HG02642 (cell line): ENCODE measurements at regions not wholly inside any gene's neighbourhood (a gene's known extent, or its start where the extent isn't known, plus 50 kb on each side); places are given as distances from the start of the nearest gene placed in this dataset.
"Not testable (repeated sequence)": the region's sequence is repeated elsewhere in the genome, so short reads cannot be mapped to it uniquely, and the experiment has no call there.

Experiments used
- ATAC-seq: cut with Tn5 transposase; IDR thresholded peaks from one replicate; pipeline ENCODE4 v1.9.1; 2021; ENCODE audit warnings: mild to moderate bottlenecking; ENCODE audit not compliant: unreplicated experiment, poor library complexity

DNA sequence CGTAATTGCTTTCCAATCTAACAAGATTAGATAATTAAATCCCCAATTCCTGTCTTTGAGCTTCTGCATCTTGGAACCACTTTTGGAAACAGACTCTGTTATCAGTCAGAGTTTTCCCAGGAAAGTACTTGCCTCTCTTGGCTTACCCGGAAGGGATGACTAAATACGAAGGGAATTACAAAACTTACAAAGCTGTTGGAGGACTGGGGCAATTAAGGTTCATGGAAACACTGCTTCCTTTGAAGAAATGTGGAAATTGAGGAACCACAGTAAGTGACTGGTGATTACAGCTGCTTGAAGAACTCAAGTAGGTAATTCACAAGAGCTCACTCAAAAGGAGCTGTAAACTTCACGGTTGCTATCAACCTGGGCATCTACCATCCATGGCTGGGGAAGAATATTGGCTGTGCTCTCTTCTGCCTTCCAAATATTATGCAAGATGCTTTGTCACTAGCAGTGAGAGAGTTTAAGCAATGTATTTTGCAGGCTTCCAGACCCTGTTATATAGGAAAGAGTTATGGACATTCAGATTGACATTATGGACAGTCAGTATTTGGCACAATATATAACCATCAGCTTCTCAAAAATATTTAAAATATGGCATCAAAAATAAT, 104.6 kb upstream of the MAN2A1 start:
- no peak for ATAC-seq

DNA sequence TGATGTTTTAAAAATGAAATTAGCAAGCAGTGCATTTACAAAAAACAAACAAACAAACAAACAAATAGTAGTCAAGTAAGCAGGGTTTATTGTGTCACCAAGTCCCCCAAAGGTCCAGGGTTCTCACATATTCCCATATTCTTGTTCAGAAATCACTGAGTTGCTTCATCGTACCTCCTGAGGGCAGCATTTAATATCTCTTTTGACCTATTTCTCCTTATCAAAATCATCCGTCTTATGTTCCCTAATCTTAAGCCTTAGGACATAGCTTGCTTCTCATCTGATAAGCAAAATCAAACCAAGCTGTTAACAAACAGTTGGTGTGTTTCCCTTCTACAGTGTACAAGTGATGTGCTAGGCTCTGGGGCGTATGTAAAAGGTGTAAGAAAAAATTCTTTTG, 109.5 kb upstream of the MAN2A1 start:
- no peak for ATAC-seq

DNA sequence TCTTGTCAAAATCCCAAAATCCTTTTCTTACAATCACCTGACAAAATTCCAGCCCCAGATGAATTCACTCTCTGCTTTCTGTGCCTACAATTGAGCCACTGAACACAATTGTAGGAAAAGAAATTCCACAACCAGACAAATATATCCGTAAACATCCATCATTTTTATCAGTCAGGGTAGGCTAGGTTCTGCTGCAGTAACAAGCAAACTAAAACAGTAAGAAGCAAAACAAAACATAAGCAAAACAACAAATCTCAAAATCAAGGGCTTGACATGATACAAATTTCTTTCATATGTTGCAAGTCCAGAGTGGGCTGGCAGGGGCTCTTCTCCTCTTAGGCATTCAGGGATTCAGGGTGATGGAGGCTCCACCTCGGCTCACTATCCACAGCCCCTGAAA, 114.2 kb upstream of the MAN2A1 start:
- no peak for ATAC-seq

DNA sequence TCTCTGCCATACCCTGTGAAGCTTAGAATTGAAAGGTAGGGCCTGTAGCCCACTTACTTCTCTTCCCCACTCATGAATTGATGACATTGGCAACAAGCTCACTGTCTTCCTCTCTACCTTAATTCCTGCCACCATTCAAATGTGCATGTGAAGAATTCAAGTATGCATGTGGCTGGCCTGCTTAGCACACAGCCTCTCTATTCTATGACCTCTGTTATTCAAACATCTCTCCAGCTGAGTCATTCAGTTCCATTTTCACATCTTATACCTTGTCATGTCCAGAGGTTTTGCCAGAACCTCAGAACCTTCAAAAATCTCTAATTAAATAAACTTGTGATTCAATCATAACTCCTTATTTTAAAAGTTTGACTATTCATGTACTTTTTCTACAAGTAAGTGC, 114.7 kb upstream of the MAN2A1 start:
- no peak for ATAC-seq

DNA sequence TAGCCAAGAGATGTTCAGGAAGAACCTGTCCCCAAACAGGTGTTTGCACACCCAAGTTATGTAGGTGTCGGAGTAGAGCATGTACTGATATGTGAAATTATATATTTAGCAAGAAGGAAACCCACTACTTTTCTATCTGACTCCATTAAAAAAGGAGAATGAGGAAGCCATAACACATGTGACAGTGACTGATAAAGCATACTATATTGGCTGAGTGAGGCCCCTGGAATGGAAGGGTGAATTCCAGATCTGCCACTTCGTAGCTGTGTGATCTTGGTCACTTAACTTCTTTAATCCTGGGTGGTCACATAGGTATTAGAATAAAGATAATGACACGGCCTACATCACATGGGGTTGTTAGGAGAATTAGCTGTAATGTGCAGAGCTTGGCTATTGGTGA, 116.0 kb upstream of the MAN2A1 start:
- no peak for ATAC-seq

DNA sequence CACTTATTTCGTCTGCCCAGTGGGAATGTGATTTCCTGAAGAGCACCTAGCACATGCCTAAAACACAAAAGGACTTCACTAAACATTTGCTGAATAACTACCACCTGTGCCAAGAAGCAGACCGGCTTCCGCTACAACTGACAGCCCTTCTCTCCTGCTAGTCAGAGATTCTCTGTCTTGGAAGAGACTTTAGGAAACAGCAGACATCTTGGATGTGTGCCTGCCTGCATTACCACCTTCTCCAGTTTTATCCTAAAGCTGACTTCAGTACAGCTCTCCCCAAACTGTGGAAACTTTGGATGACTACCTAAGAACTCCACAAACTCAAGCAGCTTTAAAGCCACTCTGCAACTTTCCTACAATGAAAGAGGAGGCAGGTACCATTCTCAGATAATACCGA, 116.5 kb upstream of the MAN2A1 start:
- no peak for ATAC-seq

DNA sequence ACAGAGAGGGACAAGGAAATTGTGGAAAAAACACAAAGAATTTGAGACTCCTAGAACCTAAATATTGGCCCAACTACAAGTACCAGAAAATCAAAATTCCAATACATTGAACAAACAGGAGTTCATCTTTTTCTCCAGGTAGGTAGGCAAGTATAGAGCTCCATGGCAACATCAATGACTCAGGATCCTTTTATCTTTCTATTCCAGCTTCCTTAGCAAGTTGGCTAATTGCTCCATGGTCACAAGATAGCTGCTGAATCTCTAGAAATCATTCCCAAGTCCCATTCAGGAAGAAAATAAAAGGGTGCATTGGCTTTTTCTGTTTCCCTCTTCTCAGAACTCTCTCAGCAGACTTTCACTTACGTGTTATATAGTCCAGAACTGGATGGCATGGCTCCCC, 117.9 kb upstream of the MAN2A1 start:
- no peak for ATAC-seq

DNA sequence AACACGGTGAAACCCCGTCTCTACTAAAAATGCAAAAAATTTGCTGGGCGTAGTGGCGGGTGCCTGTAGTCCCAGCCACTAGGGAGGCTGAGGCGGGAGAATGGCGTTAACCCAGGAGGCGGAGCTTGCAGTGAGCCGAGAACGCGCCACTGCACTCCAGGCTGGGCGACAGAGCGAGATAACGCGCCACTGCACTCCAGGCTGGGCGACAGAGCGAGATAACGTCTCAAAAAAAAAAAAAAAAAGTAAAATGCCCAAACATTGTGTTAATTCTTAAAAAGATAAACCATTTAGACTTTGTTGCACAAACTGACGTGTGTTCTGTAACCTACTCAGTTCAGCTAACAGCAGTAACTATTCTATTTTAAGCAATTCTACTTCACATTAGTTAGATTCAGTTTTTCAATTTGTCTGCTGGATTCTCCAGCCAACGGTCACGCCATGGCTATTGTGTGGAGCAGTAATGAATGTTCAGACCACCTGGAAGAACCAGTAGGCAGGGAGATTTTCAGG, 119.3 kb upstream of the MAN2A1 start:
- no peak for ATAC-seq

DNA sequence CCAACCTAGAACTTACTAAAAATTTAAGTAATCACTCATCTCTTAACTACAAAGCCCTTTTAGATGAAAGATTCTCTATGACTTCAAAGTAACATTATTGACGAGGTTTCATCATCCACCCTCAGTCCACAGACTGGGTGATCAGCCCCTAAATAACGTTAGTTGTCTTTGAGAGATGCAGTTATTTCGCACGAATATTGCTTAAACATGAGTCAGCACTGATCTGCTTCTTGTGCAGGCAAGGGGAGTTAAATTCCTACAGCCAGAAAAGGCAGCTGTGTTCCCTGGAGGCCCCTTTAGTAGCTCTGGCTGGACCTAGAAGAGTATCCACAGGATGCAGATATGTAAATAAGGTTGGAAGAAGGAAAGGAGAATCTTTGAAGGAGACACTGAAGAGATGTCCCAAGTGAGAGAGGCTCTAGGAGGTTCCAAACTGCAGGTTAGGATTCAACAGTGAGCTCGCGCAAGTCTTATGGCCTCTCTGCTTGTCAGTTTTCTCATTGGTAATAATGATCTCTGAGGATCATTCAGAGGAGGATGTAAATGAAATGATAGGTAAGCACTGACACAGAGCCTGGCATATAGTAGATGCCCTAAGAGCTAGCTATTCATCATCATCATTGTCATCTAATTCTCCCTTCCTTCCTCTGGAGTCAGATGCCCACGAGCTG, 122.2 kb upstream of the MAN2A1 start:
- no peak for ATAC-seq

DNA sequence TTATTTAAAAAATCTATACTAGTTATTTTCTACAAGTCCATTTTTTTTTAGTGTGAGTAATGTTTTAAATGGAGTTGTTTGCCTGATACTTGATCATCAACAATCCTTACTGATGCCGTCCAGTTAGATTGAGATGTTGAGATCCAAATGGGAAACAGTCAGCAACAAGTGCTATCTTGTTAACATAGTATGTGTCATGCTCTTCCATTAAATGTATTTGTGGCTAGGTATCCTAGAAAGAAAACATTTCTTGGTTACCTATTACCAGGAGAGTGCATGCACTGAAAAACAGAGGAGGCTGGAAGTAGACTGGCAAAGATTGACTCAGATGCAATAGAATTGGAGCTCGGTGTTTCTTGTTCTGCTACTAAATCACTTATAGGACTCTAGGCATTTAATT, 123.4 kb upstream of the MAN2A1 start:
- ATAC-seq = no peak

DNA sequence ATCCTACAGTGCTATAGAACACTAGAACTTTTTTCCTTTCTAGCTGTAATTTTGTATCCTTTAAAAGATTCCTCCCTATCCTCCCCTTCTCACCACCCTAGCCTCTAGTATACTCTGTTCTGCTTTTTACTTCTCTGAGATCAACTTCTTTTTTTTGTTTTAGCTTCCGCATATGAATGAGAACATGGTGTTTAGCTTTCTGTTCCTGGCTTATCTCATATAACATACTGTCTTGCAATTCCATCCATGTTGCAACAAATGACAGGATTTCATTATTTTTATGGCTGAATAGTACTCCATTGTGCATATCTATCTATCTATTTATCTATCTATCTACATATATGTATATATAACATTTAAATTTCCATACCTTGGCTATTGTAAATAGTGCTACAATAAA, 126.0 kb upstream of the MAN2A1 start:
- no peak for ATAC-seq

DNA sequence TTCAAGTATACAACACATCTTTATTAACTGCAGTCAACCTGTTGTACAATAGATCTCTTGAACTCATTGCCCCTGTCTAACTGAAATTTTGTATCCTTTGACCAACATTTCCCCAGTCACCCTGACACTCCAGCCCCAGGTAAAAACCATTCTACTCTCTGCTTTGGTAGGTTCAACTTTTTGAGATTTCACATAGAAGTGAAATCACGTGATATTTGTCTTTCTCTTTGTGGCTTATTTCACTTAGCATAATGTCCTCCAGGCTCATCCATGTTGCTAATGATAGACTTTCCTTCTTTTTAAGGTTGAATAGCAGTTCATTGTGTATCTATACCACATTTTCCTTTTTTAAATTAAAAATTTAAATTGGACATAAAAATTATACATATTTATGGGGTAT, 126.5 kb upstream of the MAN2A1 start:
- no peak for ATAC-seq

DNA sequence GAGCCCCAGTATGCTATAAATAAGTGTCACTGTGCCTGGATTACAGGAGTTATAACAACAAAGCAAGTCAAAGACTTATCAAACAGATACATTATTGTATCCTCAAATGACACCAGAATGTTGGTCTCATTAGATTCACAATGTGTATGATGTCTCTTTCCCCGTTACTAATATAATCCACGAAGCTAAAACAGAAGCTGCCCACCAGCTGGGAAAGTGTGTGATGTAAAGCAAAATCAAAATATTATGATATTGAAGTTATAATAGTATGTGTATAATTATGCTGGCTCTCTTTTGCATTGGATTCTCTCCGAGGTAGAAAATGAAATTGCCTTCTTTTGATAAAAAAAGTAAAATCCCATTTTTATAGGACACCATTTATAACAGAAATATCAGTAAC, 127.3 kb upstream of the MAN2A1 start:
- no peak for ATAC-seq

DNA sequence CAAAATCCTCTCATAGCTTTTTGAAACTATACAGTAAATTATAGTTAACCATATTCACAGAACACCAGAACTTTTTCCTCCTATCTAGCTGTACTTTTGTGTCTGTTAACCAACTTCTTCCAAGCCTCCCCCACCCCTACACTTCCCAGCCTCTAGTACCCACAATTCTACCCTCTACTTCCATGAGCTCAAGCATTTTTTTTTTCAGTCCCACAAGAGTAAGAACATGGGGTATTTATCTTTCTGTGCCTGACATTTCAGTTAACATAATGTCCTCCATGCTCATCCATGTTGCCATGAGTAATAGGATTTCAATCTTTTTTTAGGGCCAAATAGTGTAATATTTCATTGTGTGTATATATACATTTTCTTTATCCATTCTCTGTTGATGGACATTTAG, 128.3 kb upstream of the MAN2A1 start:
- ATAC-seq = no peak

DNA sequence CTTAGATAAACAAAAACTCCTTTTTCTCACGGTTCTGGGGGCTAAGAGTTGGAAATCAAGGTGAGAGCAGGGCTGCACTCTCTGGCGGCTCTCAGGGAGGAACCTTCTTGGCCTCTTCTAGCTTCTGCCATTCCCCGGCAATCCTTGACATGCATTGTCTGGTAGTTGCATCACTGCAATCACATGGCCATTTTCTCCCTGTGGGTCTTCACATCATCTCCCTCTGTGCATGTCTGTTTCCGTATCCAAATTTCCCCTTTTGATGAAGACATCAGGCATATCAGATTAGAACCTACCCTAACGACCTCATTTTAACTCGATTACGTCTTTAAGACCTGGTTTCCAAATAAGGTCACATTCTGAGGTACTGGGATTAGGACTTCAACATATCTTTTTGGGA, 129.2 kb upstream of the MAN2A1 start:
- no peak for ATAC-seq

DNA sequence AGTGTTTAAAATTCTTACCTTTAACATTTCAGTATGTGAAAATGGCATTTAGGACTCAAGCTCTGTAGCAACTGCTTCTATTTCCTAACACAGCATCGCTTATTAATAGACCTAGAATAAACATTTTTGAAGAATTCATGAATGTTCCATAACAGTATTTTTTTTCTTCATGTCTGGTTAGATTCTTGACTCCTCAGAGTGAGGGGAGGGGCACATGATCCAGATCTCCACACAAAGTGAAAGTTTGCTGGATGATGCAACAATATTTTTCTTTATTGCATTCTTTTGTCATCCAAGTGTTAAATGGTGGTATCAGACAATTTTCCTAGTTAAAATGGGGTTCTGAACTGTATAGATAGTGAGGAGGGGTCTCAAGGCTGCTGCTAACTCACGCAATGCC, 130.8 kb upstream of the MAN2A1 start:
- no peak for ATAC-seq

DNA sequence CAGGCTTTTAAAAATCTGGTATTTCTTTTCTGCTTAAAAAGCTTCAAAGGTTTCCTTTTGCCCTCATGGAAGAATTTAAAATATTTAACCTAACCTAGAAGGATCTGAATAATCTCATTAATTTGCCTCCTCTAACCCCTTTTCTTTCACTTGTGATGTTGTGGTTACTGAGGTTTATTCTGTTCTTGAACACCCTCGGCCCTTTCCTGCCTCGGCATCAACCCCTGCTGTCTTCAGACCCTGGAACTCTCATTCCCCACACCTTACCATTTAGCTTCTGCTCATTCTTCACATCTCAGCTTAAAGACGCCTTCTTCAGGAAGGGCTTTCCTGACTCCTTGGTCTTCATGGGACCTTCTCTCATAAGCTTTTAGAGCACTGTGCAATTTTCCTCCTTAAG, 131.4 kb upstream of the MAN2A1 start:
- ATAC-seq = no peak

DNA sequence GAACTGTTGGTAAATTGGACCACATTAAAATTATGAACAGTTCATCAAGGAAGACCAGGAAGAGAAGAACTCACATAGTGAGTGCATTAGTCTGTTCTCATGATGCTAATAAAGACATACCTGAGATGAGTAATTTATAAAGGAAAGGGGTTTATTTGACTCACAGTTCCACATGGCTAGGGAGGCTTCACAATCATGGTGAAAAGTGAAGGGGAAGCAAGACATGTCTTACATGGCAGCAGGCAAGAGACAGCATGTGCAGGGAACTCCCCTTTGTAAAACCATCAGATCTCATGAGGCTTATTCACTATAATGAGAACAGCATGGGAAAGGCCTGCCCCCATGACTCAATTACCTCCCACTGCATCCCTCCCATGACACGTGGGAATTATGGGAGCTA, 135.9 kb upstream of the MAN2A1 start:
- no peak for ATAC-seq

DNA sequence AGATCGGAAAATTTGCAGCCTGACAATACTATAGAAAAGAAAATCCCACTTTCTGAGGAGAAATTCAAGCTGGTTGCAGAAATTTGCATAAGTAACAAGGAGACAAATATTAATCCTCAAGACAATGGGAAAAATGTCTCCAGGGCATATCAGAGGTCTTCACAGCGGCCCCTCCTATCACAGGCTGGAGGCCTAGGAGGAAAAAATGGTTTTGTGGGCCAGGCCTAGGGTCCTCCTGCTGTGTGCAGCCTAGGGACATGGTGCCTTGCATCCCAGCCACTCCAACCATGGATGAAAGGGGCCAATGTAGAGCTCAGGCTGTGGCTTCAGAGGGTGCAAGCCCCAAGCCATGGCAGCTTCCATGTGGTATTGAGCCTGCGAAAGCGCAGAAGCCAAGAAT, 138.5 kb upstream of the MAN2A1 start:
- ATAC-seq = not testable (repeated sequence)

DNA sequence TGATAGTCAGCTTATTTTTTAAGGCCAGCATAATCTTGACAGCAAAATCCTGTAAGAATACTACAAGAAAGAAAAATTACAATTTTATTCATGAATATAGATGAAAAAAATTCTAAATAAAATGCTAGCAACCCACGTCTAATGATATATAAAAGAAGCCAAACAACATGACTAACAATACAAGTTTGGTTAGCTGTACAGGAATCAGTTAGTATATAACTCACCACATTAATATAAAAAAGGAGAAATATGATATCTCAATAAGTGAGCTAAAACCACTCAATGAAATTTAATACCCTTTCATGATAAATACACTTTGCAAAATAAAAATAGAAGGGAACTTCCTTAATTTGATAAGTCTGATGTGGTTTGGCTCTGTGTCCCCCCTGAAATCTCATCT, 139.7 kb upstream of the MAN2A1 start:
- no peak for ATAC-seq

DNA sequence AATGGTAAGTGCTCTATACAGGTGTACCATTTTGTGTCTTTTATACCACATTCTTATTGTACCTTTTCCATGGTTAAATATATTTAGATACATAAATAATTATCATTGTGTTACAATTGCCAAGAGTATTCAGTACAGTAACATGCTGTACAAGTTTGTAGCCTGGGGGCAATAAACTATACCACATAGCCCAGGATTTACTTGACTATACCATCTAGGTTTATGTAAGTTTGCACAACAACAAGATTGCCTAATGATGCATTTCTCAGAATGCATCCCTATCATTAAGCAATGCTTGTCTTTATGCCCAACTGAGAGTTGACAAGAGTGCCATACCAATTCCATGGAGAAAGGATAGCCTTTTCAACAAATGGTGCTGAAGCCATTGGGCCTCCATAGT, 136.7 kb upstream of the PJA2 start:
- ATAC-seq = no peak

DNA sequence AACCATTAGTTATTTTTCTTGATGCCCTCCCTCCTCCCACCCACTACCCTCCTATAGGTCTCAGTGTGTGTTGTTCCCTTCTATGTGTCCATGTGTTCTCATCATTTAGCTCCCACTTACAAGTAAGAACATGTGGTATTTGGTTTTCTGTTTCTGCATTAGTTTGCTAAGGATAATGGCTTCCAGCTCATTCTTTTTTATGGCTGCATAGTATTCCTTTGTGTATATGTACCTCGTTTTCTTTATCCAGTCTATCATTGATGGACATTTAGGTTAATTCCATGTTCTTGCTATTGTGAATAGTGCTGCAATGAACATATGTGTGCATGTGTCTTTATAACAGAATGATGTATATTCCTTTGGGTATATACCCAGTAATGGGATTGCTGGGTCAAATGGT, 135.1 kb upstream of the PJA2 start:
- not testable (repeated sequence) for ATAC-seq
